ENCODE measurements at regions not wholly inside any gene's neighbourhood (a gene's known extent, or its start where the extent isn't known, plus 50 kb on each side); places are given as distances from the start of the nearest gene placed in this dataset.
"Not testable (repeated sequence)": the region's sequence is repeated elsewhere in the genome, so short reads cannot be mapped to it uniquely, and the experiment has no call there.

DNA sequence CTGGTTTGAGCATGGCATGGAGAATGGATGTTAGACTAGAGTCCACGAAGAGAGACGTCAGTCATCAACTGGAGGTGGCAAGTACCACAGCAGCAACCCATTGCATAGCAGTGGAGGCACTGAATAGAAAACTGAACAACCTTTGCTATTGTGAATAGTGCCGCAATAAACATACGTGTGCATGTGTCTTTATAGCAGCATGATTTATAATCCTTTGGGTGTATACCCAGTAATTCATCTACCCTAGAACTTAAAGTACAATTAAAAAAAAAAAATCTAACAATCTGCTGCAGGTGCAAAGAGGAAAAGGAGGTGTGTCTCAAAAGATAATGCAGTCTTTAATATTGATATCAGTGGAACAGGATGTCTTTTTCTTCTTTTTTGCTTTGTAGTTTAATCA lies 443.4 kb upstream of the ISX start:
- dilution Hi-C loops (cut with MboI; ENCODE audit: extremely low pct_ligation_motif_present, low sequenced_read_pairs) = no loop called here
- Histone ChIP-seq H2AFZ (ENCODE audit: control insufficient read depth, low read length) (no peak overlapping the region), H3K9ac (ENCODE audit: control insufficient read depth, extremely low read depth, insufficient read depth, low read length) (no peak overlapping the region), H3K9me1 (ENCODE audit: control insufficient read depth, extremely low read depth, insufficient read depth, low read length) (no peaks in the 10 kb centered on the region), H3K79me2 (ENCODE audit: control insufficient read depth, insufficient read depth, low read length) (no peaks in the 10 kb centered on the region), H3K9me3 (ENCODE audit: control insufficient read depth, low read depth, low read length) (no peaks in the 10 kb centered on the region), H3K4me1 (ENCODE audit: control insufficient read depth, extremely low read depth, insufficient read depth, low read length) (no peaks in the 10 kb centered on the region), H3K36me3 (ENCODE audit: control insufficient read depth in 2 of 2, extremely low read depth in 1 of 2, insufficient read depth in 2 of 2, low read length in 2 of 2) (no peaks in the 10 kb centered on the region), H3K27ac (ENCODE audit: control insufficient read depth, insufficient read depth, low read length) (no peak overlapping the region), H3K4me2 (ENCODE audit: control insufficient read depth, extremely low read depth, insufficient read depth, low read depth, low read length) (no peak overlapping the region), H3K27me3 (ENCODE audit: control insufficient read depth, extremely low read depth, insufficient read depth, low read length) (no peaks in the 10 kb centered on the region), H4K20me1 (ENCODE audit: control insufficient read depth, extremely low read depth, insufficient read depth, low read length) (no peaks in the 10 kb centered on the region), H3K4me3 (ENCODE audit: control insufficient read depth in 2 of 3, extremely low read depth in 1 of 3, insufficient read depth in 2 of 3, low read depth in 1 of 3, low read length in 3 of 3) (no peak overlapping the region)
- FAIRE-seq (no peak), DNase-seq (ENCODE audit: low read depth, low spot score) (no peak)
- TF ChIP-seq, protein P1, sequence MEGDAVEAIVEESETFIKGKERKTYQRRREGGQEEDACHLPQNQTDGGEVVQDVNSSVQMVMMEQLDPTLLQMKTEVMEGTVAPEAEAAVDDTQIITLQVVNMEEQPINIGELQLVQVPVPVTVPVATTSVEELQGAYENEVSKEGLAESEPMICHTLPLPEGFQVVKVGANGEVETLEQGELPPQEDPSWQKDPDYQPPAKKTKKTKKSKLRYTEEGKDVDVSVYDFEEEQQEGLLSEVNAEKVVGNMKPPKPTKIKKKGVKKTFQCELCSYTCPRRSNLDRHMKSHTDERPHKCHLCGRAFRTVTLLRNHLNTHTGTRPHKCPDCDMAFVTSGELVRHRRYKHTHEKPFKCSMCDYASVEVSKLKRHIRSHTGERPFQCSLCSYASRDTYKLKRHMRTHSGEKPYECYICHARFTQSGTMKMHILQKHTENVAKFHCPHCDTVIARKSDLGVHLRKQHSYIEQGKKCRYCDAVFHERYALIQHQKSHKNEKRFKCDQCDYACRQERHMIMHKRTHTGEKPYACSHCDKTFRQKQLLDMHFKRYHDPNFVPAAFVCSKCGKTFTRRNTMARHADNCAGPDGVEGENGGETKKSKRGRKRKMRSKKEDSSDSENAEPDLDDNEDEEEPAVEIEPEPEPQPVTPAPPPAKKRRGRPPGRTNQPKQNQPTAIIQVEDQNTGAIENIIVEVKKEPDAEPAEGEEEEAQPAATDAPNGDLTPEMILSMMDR (optimal IDR thresholded peaks at IDR 0.05 in 1 of 3, IDR thresholded peaks at IDR 0.05 in 1 of 3, conservative IDR thresholded peaks at IDR 0.05 in 1 of 3; ENCODE audit: extremely low read depth in 1 of 3, insufficient read depth in 2 of 3, low read length in 3 of 3) = no peak
- TF ChIP-seq EZH2 (IDR thresholded peaks at IDR 0.05; ENCODE audit: low read length) = no peak

DNA sequence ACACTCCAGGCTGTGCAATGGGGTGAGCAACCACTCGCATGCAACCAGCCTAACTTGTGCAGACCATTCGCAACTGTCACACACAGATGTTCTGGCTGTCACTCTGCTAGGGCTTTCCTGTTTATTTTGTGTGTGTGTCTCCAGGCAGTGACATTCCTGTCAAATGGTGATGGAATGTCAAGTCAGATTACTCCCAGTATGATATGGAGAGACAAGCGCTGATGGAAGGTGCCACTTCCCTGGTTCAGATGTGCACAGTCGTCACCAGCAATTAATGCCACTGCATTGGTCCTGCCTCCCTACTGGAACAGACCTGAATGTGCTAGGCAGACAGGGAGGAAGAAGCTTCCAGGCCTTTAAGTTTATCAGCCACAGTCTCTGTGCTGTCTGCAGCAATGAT lies 442.4 kb upstream of the ISX start:
- no peak overlapping the region for H3K27ac ChIP-seq (ENCODE audit: control insufficient read depth, insufficient read depth, low read length)
- H2AFZ ChIP-seq (ENCODE audit: control insufficient read depth, low read length) = no peak overlapping the region
- no peak for TF ChIP-seq EZH2 (IDR thresholded peaks at IDR 0.05; ENCODE audit: low read length)
- TF ChIP-seq, protein P1 (optimal IDR thresholded peaks at IDR 0.05 in 1 of 3, IDR thresholded peaks at IDR 0.05 in 1 of 3, conservative IDR thresholded peaks at IDR 0.05 in 1 of 3; ENCODE audit: extremely low read depth in 1 of 3, insufficient read depth in 2 of 3, low read length in 3 of 3) = no peak
- no peaks in the 10 kb centered on the region for H3K9me3 ChIP-seq (ENCODE audit: control insufficient read depth, low read depth, low read length)
- no peaks in the 10 kb centered on the region for H4K20me1 ChIP-seq (ENCODE audit: control insufficient read depth, extremely low read depth, insufficient read depth, low read length)
- H3K36me3 ChIP-seq (ENCODE audit: control insufficient read depth in 2 of 2, extremely low read depth in 1 of 2, insufficient read depth in 2 of 2, low read length in 2 of 2) = no peaks in the 10 kb centered on the region
- DNase-seq (ENCODE audit: low read depth, low spot score) (no peak), FAIRE-seq (no peak)
- no peaks in the 10 kb centered on the region for H3K79me2 ChIP-seq (ENCODE audit: control insufficient read depth, insufficient read depth, low read length)
- H3K9ac ChIP-seq (ENCODE audit: control insufficient read depth, extremely low read depth, insufficient read depth, low read length) = no peak overlapping the region
- H3K4me2 ChIP-seq (ENCODE audit: control insufficient read depth, extremely low read depth, insufficient read depth, low read depth, low read length) = no peak overlapping the region
- no peaks in the 10 kb centered on the region for H3K27me3 ChIP-seq (ENCODE audit: control insufficient read depth, extremely low read depth, insufficient read depth, low read length)
- H3K4me3 ChIP-seq (ENCODE audit: control insufficient read depth in 2 of 3, extremely low read depth in 1 of 3, insufficient read depth in 2 of 3, low read depth in 1 of 3, low read length in 3 of 3) = no peak overlapping the region
- H3K9me1 ChIP-seq (ENCODE audit: control insufficient read depth, extremely low read depth, insufficient read depth, low read length) = no peaks in the 10 kb centered on the region
- no peaks in the 10 kb centered on the region for H3K4me1 ChIP-seq (ENCODE audit: control insufficient read depth, extremely low read depth, insufficient read depth, low read length)
- dilution Hi-C loops (cut with MboI; ENCODE audit: extremely low pct_ligation_motif_present, low sequenced_read_pairs) = no loop called here

DNA sequence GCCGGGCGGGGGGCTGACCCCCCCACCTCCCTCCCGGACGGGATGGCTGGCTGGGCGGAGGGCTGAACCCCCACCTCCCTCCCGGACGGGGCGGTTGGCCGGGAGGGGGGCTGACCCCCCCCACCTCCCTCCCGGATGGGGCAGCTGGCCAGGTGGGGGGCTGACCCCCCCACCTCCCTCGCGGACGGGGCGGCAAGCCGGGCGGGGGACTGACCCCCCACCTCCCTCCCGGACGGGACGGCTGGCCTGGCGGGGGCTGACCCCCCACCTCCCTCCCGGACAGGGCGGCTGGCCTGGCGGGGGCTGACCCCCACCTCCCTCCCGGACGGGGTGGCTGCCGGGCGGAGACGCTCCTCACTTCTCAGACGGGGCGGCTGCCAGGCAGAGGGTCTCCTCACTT lies 440.1 kb upstream of the ISX start:
- H3K4me1 ChIP-seq (ENCODE audit: control insufficient read depth, extremely low read depth, insufficient read depth, low read length); dilution Hi-C loops (cut with MboI; ENCODE audit: extremely low pct_ligation_motif_present, low sequenced_read_pairs); H3K4me2 ChIP-seq (ENCODE audit: control insufficient read depth, extremely low read depth, insufficient read depth, low read depth, low read length); FAIRE-seq; DNase-seq (ENCODE audit: low read depth, low spot score); H3K9me1 ChIP-seq (ENCODE audit: control insufficient read depth, extremely low read depth, insufficient read depth, low read length); H4K20me1 ChIP-seq (ENCODE audit: control insufficient read depth, extremely low read depth, insufficient read depth, low read length); H3K36me3 ChIP-seq (ENCODE audit: control insufficient read depth in 2 of 2, extremely low read depth in 1 of 2, insufficient read depth in 2 of 2, low read length in 2 of 2); H3K79me2 ChIP-seq (ENCODE audit: control insufficient read depth, insufficient read depth, low read length); H3K9me3 ChIP-seq (ENCODE audit: control insufficient read depth, low read depth, low read length); H2AFZ ChIP-seq (ENCODE audit: control insufficient read depth, low read length); H3K27ac ChIP-seq (ENCODE audit: control insufficient read depth, insufficient read depth, low read length); H3K4me3 ChIP-seq (ENCODE audit: control insufficient read depth in 2 of 3, extremely low read depth in 1 of 3, insufficient read depth in 2 of 3, low read depth in 1 of 3, low read length in 3 of 3); H3K9ac ChIP-seq (ENCODE audit: control insufficient read depth, extremely low read depth, insufficient read depth, low read length); H3K27me3 ChIP-seq (ENCODE audit: control insufficient read depth, extremely low read depth, insufficient read depth, low read length): not testable (repeated sequence)

Data from keratinocyte (primary cell).